Muscle of back (tissue), 3 donors: ENCODE measurements at regions not wholly inside any gene's neighbourhood (a gene's known extent, or its start where the extent isn't known, plus 50 kb on each side); places are given as distances from the start of the nearest gene placed in this dataset.

ENCODE experiments used
- DNase-seq, 3 donors: peaks; one replicate each; pipeline versions ENCODE4 v3.0.0 to v3.0.0-alpha.2; 2013

DNA sequence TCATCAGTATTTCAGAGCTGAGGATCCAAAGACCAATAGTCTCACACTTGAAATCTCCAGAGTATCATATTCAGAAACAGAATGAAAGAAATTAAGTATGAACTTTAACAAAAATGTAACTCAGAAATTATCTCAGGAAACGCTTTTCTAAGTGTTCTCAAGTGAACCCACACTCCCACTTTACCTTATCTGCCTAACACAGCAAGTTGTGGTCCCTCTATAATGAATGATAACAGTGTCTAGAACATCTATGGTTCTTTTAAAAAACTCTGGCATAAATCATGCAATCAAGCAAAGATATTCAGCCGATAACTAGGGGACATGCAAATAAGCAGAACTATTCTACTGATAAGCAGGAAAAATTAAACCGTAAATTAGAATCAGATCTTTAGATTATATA lies 1574.2 kb downstream of the PLA2G4A start:
- no peak for DNase-seq

DNA sequence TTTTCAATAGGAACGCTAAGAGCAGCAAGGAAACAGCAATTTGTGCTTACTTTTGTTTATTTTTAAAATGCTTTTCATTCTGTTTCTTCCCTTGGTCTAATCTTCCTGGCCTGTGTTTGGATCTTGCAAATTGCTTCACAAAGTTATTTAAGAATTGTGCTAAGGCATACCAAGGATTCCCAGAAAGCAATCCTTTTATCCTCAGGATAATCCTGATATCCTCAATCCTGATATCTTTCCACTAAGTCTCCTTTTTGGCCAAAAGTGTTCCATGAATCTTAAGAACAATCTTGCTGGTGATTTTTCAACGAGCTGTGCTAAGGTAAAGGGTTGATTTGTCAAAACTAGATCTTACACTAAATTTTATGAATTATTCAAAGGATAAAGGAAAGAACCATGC lies 1577.9 kb downstream of the PLA2G4A start:
- DNase-seq, result no peak

DNA sequence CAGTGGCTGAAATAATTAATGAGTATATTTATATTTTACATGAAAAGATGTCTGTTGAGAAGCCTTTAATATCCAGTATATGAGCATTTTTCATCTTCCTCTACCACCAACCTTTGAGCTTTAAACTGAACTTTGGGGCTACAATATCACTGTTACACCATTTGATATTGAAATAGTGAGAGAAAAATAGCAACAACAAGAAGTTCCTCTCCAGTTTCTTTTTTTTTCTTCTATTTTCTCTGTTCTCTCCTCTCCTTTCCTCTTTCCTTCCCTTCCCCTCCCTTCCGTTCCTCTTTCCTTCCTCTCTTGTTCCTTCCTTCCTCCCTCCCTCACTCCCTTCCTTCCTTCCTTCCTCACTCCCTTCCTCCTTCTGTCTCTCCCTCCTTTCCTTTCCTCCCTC lies 1591.4 kb downstream of the PLA2G4A start:
- no peak for DNase-seq

DNA sequence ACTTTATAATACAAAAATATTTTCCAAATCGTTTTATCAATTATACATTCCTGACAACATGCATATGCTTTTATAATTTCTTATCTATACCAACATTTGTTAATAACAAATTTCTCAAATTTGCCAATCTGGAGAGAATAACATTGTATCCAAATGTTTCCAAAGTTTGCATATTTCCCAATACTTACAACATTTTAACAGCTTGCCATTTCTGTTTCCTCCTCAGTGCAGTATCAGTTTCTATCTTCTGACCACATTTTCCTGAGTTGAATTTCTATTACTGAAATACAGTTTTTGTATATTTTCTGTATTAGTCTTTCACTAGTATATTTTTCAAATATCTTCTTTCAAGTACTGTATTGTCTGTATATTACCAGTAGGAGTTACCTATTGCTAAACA lies 1594.3 kb downstream of the PLA2G4A start:
- no peak for DNase-seq

DNA sequence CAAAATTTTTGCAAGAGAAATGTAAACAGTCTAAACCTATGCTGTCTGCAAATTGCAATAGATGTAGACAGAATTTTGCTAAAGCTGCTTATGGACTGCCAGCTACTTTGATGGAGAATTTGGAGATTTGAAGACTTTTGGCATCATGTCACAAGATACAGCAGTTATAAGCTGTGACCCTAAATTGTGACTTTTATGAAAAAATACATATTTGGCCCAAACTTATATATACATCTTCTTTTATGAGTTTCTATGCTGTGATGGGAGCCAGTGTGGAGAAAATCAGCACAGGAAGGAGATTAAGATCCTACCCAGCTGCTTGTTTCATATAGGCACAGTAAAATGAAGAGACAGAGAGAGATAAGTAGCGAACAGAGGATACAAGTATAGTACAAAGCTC lies 1595.4 kb downstream of the PLA2G4A start:
- no peak for DNase-seq

DNA sequence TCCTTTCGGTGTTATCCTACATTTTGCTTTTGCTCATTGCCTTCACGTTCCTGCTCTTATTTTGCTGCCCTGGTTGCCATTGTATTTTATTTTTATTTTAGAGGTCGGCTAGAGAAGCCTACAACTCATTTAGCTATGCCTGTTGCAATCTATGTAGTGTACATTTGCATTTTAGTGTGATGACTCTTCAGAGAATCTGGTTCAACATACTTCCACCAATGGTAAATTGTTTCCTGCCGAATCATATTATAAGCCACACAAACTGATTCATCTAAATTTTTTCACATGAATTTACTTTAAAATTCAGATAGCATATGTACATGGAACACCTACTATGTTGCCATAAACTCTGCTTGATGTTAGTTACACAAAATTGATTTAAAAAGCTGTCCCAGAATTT lies 1596.9 kb downstream of the PLA2G4A start:
- peak in 1 of 3 donors; percentile 67 for DNase-seq

DNA sequence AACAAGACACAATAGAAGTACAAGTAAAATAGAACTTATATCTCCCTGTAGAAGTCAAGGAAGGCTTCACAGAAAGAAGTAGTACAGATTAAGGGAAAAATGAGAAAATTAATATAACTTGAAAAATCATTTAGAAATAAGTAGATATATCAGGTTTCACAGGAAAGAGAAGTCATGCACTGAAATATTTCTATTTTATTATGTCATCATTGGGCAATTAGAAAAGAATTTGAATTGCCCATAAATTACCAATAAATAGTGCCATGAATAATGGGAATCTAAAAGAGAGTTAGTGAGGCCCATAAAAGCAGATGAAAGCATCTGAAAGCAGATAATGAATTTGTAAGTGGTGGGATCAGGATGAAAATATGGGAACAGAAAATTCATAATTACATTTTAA lies 1597.8 kb downstream of the PLA2G4A start:
- DNase-seq, result no peak

DNA sequence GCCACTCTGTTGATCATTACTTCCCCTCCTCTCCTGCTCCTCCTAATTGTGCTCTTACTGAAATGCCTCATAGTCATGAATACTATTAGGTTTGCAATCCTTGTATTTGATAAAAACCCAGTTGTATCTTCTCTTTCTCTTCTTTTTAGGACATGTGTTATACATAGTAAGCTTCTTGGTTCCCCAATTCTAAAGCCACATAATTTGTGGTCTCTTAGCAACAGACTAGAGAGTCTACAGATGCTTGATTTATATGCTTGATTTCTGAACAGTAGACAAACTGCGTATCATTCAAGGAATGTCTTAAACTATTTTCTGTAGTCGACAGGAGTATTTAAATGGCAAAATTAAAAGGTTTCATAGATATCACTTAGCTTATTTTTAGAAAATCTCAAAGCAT lies 1598.9 kb downstream of the PLA2G4A start:
- DNase-seq, result no peak

DNA sequence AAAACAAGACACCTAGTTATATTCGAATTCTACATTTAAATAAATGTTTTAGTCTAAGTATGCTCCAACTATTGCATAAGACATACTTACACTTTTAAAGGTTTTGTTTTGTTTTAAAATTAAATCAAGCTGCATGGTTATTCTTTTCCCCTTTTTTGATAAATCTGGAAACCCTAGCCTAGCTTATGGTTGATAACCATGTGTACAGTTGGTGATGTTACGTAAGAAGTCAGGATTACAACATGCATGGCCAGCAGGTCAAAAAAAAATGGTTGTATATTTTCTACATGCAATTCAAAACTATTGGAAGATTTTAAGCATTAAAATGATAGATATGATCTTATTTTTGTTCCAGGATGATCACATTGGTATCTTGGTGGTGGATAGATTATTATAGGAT lies 1600.6 kb downstream of the PLA2G4A start:
- no peak for DNase-seq

DNA sequence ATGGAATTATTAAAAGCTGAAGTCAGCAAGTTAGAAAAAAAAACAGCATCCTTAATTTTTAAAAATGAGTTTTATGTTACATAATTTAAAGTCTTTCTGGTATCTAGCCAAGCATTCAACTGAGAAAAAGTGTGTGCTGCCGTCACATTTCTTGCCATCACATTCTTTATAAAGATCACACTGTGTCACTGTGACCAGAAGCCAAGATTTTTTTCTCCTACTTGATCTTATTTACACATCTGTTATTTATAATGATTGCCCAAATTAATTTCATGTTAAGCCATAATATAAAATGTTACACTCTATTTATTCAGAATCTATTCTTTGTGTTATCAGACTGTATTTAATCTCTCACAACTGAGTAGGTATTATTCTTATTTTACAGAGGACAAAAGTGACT lies 1603.7 kb downstream of the PLA2G4A start:
- no peak for DNase-seq

DNA sequence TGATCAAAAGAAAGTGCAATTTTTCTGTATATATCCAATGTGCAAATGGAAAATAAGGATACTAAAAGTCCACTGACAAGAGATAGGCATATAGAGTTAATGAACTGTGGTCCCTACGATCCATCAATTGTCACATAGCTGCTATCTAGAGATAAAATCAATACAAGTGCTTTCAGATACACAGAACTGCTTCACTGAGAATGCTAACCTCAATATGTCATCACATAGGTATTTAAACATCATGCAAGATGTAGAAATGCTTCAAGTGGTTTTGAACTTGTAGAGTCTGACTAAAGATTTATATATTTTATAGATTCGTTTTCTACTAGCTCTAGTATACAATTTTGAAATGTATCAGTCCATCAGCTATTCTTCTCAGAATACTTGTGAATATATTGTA lies 1604.7 kb downstream of the PLA2G4A start:
- peak in 1 of 3 donors; percentile 38 for DNase-seq

DNA sequence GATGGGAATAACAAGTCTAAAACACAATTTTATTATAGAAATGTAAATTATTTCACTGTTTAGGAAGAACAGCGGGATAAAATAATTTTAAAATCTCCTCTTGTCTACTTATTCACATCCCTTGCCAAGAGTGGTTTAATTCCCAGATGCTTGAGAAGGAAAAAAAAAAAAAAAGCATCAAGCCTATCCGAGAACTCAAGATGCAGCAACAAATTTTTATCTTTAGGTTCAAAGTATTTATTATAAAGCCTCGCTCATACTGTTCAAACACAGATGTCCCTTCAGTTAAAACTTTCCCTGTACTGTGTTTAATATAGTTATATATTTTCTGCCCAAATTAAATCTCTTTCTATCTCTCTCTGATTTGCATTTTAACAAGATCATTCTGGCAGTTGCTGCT lies 1615.8 kb downstream of the PLA2G4A start:
- DNase-seq, result peak in 1 of 3 donors; percentile 1

DNA sequence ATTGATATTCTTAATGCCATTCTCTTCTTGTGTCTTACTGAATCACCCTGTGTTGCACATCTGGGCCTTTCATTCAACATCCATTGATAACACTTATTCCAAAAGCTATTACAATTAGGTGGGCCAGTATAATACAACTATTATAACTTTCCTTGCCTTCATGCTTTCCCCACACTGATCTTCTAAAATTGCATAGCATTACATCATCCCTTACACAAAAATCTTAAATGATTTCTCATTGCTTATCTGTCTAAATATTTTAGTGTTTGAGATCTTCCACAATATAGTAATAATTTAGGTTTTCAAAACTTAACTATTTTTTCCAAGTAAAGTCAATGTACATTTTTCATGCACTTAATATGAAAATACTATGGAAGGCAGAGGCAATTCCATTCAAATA lies 1634.1 kb downstream of the PLA2G4A start:
- DNase-seq, result no peak

DNA sequence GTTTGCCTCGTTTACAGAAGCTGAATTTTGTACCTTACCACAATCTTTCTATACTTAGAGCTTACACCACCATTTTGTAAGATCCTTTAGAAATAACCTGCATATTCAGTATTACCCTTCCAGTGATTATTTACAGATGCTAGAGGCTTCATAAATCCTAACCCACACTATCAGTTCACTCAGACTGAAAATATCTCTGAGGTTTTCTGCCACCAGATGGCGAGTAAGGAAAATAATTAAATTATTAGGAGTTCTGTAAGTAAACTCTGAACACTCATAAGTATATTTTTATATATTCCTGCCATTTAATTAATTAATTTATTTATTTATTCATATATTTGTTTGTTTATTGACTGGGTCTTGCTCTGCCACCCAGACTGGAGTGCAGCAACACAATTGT lies 1635.2 kb downstream of the PLA2G4A start:
- DNase-seq, result no peak

DNA sequence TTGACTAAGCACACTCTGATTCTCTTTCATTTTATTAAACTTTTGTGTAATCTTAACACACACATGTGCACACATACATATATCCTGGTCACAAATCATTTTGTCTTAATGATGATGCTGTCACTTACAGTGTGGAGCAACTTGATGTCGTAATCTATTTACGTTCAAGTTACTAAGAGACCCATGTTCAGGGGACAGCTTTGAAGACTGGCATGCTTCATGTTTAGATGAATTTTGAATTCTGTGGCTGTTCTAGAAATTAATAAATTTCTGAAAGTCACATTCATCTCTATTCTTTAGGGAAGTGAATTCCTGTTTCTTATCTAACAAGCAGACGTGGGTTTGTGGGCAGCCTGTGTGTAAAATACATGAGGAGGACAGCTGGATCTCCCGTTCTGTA lies 1637.8 kb downstream of the PLA2G4A start:
- no peak for DNase-seq

DNA sequence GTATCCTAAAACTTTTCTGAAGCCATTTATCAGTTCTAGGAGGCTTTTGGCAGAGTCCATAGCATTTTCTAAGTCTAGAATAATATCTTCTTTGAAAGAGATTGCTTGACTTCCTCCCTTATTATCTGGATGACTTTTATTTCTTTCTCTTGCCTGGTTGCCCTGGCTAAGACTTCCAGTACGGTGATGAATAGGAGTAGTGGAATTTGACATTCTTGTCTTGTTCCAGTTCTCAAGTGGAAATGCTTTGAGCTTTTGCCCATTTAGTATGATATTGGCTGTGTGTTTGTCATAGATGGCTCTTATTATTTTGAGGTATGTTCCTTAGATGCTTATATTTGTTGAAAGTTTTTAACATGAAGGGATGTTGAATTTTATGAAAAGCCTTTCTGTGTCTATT lies 1647.9 kb downstream of the PLA2G4A start:
- no peak for DNase-seq

DNA sequence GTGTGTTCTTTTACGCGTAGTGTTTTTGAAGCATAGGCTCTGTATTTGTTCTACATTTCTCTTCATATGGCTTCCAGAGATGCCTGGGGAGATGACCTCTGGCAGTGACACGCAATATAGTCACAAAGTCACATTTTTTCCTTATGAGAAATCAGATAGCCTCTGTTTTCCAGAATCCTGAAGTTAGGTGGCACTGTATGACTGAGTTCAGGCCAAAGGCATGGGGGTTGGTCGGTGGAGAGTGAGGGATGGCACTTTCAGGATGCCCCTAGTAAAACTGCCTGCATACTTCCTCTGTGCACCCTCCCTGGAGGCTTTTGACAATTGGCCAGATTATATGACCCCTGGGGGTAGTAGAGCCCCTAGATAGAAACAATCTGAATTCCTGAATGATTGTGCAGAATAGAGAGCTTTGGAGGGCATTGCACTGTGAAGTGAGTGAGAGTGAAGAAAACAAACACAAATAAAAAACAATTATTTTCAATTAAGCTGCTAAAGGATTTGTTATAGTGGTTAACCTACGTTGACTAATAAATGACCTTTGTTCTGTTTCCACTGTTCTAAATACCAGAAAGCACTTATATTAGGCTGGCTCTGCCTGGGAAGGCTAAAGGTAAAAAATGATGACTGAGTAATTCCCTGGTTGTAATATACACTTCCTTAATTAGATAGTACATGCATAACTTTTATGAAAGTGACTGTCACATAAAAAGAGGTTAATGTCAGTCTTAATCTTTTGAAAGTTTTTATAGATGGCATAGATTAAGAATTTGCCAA lies 1660.8 kb downstream of the PLA2G4A start:
- peak in 1 of 3 donors; percentile 17 for DNase-seq

DNA sequence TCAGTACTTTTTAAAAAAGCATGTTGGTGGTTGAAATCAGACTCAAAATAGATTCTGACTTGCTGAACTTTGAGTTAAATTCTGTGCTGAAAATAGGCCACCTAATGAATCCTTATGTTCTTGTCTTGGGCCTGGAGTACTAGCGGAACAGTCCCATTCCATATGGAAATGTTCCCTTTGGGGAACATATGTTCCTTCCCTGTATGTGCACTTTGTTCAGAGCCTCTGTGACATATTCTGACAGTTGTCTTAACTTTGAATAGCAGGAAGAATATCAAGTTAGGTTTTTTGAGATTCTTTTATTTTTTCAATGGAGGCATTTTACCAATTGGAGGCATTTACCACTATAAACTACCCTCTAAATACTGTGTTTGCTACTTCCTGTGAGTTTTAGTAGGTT lies 1667.8 kb downstream of the PLA2G4A start:
- DNase-seq, result no peak

DNA sequence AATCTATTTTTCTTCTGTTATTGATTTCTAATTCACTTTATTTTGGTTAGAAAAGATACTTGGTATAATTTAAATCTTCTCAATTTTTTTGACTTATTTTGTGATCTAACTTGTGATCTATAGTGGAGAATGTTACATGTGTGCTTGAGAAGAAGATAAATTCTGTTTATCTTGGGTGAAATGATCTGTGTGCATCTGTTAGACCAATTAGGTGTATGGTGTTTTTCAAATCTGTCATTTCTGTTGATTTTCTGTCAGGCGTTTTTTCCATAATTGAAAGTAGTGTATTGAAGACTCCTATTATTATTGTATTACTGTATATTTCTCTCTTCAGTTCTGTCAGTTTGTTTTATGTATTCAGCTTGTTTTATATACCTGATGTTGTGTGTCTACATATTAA lies 1668.3 kb downstream of the PLA2G4A start:
- no peak for DNase-seq

DNA sequence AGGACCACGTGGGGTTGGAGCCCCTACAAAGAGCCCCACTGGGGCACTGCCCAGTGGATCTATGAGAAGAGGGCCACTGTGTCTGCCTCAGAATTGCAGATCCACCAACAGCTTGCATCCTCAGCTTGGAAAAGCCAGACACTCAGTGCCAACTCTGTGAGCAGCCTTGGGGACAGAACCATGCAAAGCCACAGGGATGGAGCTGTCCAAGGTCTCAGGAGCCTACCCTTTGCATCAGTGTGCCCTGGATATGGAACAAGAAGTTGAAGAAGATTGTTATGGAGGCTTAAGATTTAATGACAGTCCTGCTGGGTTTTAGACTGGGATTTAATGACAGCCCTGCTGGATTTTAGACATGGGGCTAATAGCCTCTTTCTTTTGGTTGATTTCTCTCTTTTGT lies 1670.9 kb downstream of the PLA2G4A start:
- peak in 1 of 3 donors; percentile 0 for DNase-seq

DNA sequence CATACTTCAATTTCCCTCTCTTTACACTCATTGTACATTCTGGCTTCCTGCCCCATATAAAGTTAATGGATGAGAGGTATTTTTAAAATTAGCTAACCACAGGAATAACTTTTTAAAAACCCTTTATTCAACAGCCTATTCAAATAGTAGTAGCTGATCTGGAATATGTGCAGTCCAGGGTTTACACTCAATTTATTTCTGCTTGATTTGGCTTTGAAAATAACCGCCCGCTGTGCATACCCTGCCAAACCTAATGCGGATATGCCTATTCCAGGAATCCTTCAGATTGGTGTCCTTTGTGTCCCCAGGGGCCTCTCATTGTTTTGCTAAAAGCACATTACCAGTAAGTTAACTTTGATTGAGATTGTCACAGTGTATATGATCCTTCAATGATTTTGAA lies 1686.2 kb downstream of the PLA2G4A start:
- no peak for DNase-seq

DNA sequence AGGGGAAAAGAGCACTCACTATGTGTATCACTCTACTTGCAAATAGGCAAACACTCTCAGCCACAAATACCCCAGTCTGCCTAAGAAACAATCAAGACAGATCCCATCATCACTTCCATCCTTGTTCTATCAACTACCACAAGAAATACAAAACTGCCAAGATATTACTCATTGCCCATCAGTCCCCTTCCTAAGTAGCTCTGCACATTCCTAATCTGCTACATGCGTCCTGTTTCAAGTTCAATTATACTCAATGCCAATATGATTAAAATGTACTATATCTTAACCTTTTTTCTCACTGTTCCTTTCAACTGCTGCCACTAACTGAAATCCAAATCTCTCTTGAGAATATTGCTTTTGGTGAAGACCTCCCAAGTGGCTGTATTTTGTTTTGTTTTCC lies 1688.4 kb downstream of the PLA2G4A start:
- DNase-seq, result no peak

DNA sequence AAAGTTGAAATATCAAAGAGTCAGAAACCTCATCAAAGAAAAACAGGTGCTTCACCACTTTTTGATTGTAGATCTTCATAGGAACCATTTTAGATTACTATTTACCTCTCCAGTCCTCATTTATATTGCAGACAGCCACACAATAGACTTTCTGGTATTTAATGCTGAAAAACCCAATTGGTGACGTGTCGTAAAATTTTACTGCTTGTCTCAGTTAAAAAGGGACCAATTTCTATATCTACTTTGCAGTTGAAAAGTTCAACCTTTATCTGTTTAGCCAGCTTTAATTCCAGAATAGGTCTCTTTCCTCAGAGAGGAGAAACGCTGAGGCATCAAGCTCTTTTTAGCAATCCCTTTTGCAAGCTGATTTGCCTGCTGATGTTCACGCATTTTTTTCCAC lies 1722.4 kb downstream of the PLA2G4A start:
- DNase-seq, result no peak

DNA sequence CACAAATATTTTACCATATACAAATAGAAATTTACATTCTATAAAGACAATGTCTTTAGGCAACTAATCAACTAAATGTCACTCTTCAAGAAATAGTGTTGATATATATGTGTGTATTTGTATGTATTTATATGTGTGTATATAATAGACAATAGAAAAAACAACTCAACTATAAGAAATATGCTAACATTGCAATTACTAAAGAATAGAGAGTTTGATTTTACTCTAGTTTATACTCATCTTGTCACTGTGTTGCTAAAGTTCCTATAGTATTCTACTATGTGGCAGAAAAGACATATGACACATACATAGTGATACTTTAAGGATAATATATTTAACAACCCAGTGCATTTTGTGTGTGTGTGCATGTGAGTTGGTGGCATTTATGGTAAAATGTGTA lies 1728.3 kb downstream of the PLA2G4A start:
- no peak for DNase-seq
